Astrocyte of the cerebellum (primary cell): ENCODE measurements at regions not wholly inside any gene's neighbourhood (a gene's known extent, or its start where the extent isn't known, plus 50 kb on each side); places are given as distances from the start of the nearest gene placed in this dataset.
"Not testable (repeated sequence)": the region's sequence is repeated elsewhere in the genome, so short reads cannot be mapped to it uniquely, and the experiment has no call there.

Source experiments
- DNase-seq: peaks from one replicate; pipeline ENCODE4 v3.0.0-alpha.2; 2011; ENCODE audit warnings: low read depth
- H3K4me3 ChIP-seq: 2 replicates; pipeline ENCODE4 v1.5.1; 2011; ENCODE audit warnings: mild to moderate bottlenecking, low read depth, low read length, moderate library complexity
- CTCF ChIP-seq: IDR thresholded peaks from 2 replicates; pipeline ENCODE4 v1.5.1; 2012; ENCODE audit warnings: low read length, low read depth, moderate library complexity, mild to moderate bottlenecking; ENCODE audit errors: missing control alignments
- in situ Hi-C: cut with HindIII; loops from 2 replicates; pipeline ENCODE4 v1.10.0; 2017; ENCODE audit warnings: low sequenced_read_pairs

DNA sequence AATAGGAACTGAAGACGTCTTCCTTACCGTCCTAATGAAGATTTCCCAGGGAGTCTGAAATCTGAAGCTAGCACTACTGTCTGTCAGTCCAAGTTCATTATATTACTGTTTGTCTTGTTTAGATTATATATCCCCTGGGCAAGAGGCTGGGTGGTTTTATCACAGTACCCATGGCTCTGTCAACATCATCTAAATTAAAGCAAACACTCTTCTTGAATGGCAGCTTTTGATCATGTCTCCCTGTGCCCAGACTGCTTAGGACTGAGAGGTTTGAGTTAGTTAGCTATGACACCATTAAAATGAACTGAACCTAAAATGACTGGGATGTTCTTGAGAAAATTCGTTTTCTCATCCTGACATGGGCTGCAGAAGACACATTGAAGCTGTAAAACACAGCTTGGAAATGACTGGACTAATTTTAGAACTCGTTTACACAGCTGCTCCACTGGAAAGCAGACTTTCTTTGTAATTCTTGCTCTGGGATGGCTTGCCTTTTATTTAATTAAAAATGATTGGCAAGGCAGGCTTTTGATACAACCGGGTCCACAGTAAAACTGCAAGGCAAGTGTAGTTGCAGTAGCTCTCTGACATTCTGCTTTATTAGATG is 243.5 kb downstream of the MFSD1 start:
- H3K4me3 ChIP-seq: no peak overlapping the region
- in situ Hi-C loops: no loop called here
- DNase-seq: no peak
- no peak for TF ChIP-seq CTCF

GRCh38 chr3:159047361-159047760 is 245.5 kb downstream of the MFSD1 start:
- DNase-seq: no peak
- no peak overlapping the region for H3K4me3 ChIP-seq
- in situ Hi-C loops: no loop called here
- no peak for TF ChIP-seq CTCF

GRCh38 chr3:159052494-159052893 is 250.6 kb downstream of the MFSD1 start:
- in situ Hi-C loops, H3K4me3 ChIP-seq, DNase-seq: not testable (repeated sequence)

GRCh38 chr3:159057621-159058020 is 255.8 kb downstream of the MFSD1 start:
- H3K4me3 ChIP-seq: no peak overlapping the region
- in situ Hi-C loops: no loop called here
- no peak for DNase-seq
- TF ChIP-seq CTCF: no peak

DNA sequence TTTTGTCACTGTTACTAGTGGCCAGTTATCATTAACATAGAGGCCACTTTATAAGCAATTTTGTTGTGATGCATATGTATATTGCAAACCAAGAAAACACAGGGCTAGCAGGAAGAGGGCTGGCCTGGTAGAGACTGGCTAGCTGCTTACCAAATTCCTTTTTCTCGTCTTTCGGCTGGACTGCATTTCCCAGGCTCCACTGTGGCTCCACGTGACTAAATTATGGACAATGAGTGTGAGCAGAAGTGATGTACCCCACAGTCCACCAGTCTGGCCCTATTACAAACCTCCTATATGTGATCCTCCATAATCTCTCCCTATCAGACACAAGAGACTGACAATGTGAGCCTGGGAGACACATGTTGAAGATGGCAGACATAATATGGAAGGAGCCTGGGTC is 257.0 kb downstream of the MFSD1 start:
- no peak for DNase-seq
- no peak overlapping the region for H3K4me3 ChIP-seq
- in situ Hi-C loops: no loop called here
- no peak for TF ChIP-seq CTCF

DNA sequence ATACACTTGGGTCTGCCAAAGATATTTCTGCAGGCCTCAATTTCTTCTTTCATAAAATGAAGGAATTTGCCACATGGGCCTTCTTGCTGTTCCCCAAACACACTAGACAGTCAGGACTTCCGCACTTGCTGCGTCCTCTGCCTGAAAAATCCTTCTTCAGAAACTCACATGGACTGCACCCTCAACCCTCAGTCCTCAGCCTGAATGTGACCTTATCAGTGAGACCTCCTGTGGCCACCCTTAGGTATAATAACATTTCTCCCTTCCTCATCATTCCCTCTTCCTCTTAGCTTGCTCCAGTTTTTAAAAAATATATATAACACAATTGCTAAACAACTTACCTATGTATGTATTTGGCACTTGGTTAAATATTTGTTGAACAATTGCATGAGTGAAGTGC is 257.5 kb downstream of the MFSD1 start:
- no peak for DNase-seq
- in situ Hi-C loops: no loop called here
- no peak for TF ChIP-seq CTCF
- no peak overlapping the region for H3K4me3 ChIP-seq

- DNase-seq: no peak
- no peak overlapping the region for H3K4me3 ChIP-seq
- TF ChIP-seq CTCF: no peak
- in situ Hi-C loops: no loop called here
These were observed 261.0 kb downstream of the MFSD1 start for GRCh38 chr3:159062734-159063410.
